ENCODE measurements at regions not wholly inside any gene's neighbourhood (a gene's known extent, or its start where the extent isn't known, plus 50 kb on each side); places are given as distances from the start of the nearest gene placed in this dataset.
"Not testable (repeated sequence)": the region's sequence is repeated elsewhere in the genome, so short reads cannot be mapped to it uniquely, and the experiment has no call there.

DNA sequence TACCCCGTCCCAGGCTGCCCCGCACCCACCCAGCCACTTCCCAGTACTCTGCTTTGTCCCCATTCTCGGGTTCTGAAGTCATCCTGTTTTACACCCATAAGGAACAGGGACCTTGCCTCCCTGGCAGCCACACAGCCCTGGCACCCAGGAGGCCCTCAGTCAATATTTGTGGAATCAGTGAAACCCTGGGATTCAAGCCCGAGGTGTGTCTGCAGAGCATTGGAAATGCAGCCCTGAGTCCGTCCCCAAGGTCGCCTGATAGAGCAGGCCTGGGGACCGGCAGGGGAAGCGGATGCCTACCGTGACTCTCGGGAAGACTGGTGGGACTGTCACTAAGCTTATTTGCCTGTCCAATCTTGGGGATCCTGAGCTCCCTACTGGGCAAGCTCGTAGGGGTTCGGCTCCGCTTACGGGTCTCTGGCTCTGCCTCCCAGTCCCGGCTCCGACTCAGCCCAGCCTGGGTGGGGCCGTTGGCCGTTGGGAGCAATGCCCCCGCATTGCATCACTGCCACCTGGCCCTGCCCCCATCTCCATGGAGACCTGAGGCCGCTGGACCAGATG, 64.4 kb upstream of the TAMM41 start:
- Mint-ChIP-seq H3K36me3 (ENCODE audit: low read depth) (no peaks in the 10 kb centered on the region), H3K4me3 (no peak overlapping the region), H3K27me3 (ENCODE audit: insufficient read depth) (peaks cover 2% of the 10 kb centered on the region), H3K9me3 (no peaks in the 10 kb centered on the region), H3K4me1 (no peaks in the 10 kb centered on the region), H3K27ac (no peak overlapping the region)
- no peak overlapping the region for H3K4me3 ChIP-seq (ENCODE audit: low read length)
- peak; percentile 26 for DNase-seq
- H3K9me3 ChIP-seq (ENCODE audit: control insufficient read depth, low read length): no peaks in the 10 kb centered on the region
- no peaks in the 10 kb centered on the region for H3K36me3 ChIP-seq (ENCODE audit: control insufficient read depth, insufficient read depth, low read length)
- H3K4me1 ChIP-seq (ENCODE audit: control insufficient read depth, insufficient read depth, low read length): no peaks in the 10 kb centered on the region
- no peak for TF ChIP-seq CTCF (conservative IDR thresholded peaks at IDR 0.05)
- no peaks in the 10 kb centered on the region for H3K27me3 ChIP-seq (ENCODE audit: control insufficient read depth, insufficient read depth, low read length, poor library complexity, severe bottlenecking)
- no peak overlapping the region for H3K27ac ChIP-seq (ENCODE audit: low read depth, low read length)
- 90% methylated on average over 3 to 20 of the region's 20 CpGs for WGBS, 2 experiments (ENCODE audit: insufficient coverage in 1 of 2, insufficient read length in 1 of 2)
- no peak overlapping the region for H3K9ac ChIP-seq (ENCODE audit: extremely low read depth, low read length, poor library complexity, severe bottlenecking)

DNA sequence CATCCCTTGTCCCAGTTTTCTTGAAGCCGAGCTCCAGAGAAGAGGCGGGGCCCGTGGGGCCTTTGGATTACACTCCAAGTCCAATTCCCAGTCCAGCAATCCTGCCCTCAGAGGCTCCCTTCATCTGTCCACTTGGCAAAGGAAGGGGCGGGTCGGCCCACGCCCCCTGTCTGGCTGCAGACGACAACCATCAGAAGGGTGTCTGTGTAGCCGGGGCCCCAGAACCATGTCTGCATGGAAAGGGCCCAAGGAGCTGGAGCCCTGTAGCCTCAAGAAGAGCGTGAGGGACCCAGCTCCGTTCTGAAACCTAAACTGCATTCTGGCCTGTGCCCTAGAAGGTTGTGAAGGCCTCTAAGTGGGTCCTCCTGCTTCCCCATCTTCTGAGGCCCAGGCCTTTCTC, 65.2 kb upstream of the TAMM41 start:
- H3K27ac ChIP-seq (ENCODE audit: low read depth, low read length); H3K27ac Mint-ChIP-seq; H3K4me1 ChIP-seq (ENCODE audit: control insufficient read depth, insufficient read depth, low read length); H3K4me1 Mint-ChIP-seq; H3K4me3 Mint-ChIP-seq; H3K4me3 ChIP-seq (ENCODE audit: low read length); H3K36me3 ChIP-seq (ENCODE audit: control insufficient read depth, insufficient read depth, low read length); H3K9me3 Mint-ChIP-seq; H3K27me3 ChIP-seq (ENCODE audit: control insufficient read depth, insufficient read depth, low read length, poor library complexity, severe bottlenecking); H3K9ac ChIP-seq (ENCODE audit: extremely low read depth, low read length, poor library complexity, severe bottlenecking); H3K9me3 ChIP-seq (ENCODE audit: control insufficient read depth, low read length); H3K36me3 Mint-ChIP-seq (ENCODE audit: low read depth); H3K27me3 Mint-ChIP-seq (ENCODE audit: insufficient read depth): not testable (repeated sequence)
- peak; percentile 13 for DNase-seq
- 40 to 81% methylated on average over 1 to 10 of the region's 10 CpGs for WGBS, 2 experiments (ENCODE audit: insufficient coverage in 1 of 2, insufficient read length in 1 of 2)

DNA sequence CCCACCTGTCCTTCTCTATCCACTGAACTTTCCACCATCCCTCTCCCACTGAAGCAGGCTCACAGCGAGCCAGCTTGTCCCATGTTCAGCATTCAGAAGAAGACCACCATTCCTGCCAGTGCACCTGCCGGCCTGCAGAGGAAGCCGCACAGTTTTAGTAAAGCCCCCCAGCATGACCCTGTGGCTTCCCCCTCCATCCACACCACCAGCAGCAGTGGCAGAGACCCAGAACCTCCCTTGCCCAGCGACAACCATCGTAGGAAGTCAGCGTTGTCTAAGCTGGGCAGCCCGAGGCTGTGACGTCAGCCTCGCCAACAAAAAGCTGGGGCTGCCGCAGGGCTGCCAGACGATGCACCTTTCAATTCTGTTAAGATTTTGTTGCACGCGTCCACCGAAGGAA, 66.6 kb upstream of the TAMM41 start:
- H3K4me1 Mint-ChIP-seq: no peaks in the 10 kb centered on the region
- H3K36me3 Mint-ChIP-seq (ENCODE audit: low read depth): no peaks in the 10 kb centered on the region
- peaks cover 8% of the 10 kb centered on the region for H3K9me3 Mint-ChIP-seq
- TF ChIP-seq CTCF (conservative IDR thresholded peaks at IDR 0.05): no peak
- H3K9ac ChIP-seq (ENCODE audit: extremely low read depth, low read length, poor library complexity, severe bottlenecking): no peak overlapping the region
- no peak overlapping the region for H3K27ac Mint-ChIP-seq
- peak; percentile 20 for DNase-seq
- no peaks in the 10 kb centered on the region for H3K27me3 ChIP-seq (ENCODE audit: control insufficient read depth, insufficient read depth, low read length, poor library complexity, severe bottlenecking)
- H3K27ac ChIP-seq (ENCODE audit: low read depth, low read length): no peak overlapping the region
- H3K4me1 ChIP-seq (ENCODE audit: control insufficient read depth, insufficient read depth, low read length): no peaks in the 10 kb centered on the region
- H3K27me3 Mint-ChIP-seq (ENCODE audit: insufficient read depth): peaks cover 2% of the 10 kb centered on the region
- H3K9me3 ChIP-seq (ENCODE audit: control insufficient read depth, low read length): no peaks in the 10 kb centered on the region
- 84 to 93% methylated on average over 9 to 14 of the region's 14 CpGs for WGBS, 2 experiments (ENCODE audit: insufficient coverage in 1 of 2, insufficient read length in 1 of 2)
- no peak overlapping the region for H3K4me3 Mint-ChIP-seq
- no peak overlapping the region for H3K4me3 ChIP-seq (ENCODE audit: low read length)
- no peaks in the 10 kb centered on the region for H3K36me3 ChIP-seq (ENCODE audit: control insufficient read depth, insufficient read depth, low read length)

DNA sequence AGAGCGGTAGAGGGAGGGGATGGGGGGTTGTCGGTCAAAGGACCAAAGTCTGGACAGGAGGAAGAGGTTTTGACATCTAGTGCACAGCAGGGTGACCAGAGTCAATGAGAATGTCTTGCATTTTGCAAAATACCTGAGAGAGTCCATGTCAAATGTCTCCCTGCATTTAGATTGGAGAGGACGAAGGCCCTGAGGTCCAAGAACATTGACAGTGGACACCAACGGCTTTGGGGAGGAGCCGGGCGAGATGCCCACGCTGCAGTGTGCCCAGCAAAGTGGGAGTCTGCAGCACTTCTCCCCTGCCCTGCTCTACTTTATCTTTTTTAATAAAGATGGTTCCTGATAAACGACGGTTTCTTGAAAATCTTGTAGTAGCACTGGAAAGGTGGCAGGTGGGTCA, 67.4 kb upstream of the TAMM41 start:
- no peaks in the 10 kb centered on the region for H3K4me1 ChIP-seq (ENCODE audit: control insufficient read depth, insufficient read depth, low read length)
- WGBS, 2 experiments (ENCODE audit: insufficient coverage in 1 of 2, insufficient read length in 1 of 2): 86 to 92% methylated on average over 5 to 9 of the region's 9 CpGs
- Mint-ChIP-seq H3K4me1 (no peaks in the 10 kb centered on the region), H3K27ac (no peak overlapping the region), H3K9me3 (peaks cover 11% of the 10 kb centered on the region), H3K27me3 (ENCODE audit: insufficient read depth) (peaks cover 2% of the 10 kb centered on the region), H3K36me3 (ENCODE audit: low read depth) (no peaks in the 10 kb centered on the region), H3K4me3 (no peak overlapping the region)
- H3K27ac ChIP-seq (ENCODE audit: low read depth, low read length): no peak overlapping the region
- DNase-seq: peak; percentile 22
- H3K4me3 ChIP-seq (ENCODE audit: low read length): no peak overlapping the region
- TF ChIP-seq CTCF (conservative IDR thresholded peaks at IDR 0.05): no peak
- no peaks in the 10 kb centered on the region for H3K27me3 ChIP-seq (ENCODE audit: control insufficient read depth, insufficient read depth, low read length, poor library complexity, severe bottlenecking)
- no peaks in the 10 kb centered on the region for H3K9me3 ChIP-seq (ENCODE audit: control insufficient read depth, low read length)
- no peaks in the 10 kb centered on the region for H3K36me3 ChIP-seq (ENCODE audit: control insufficient read depth, insufficient read depth, low read length)
- H3K9ac ChIP-seq (ENCODE audit: extremely low read depth, low read length, poor library complexity, severe bottlenecking): no peak overlapping the region
